H1 (cell line): ENCODE measurements at regions not wholly inside any gene's neighbourhood (a gene's known extent, or its start where the extent isn't known, plus 50 kb on each side); places are given as distances from the start of the nearest gene placed in this dataset.

Experiments used
- CTCF ChIA-PET: fragments of 300-600 bp; sonication (Branson Sonifier 250); formaldehyde crosslinking; loops from one replicate; lab custom pipeline; 2021; ENCODE audit not compliant: partially characterized antibody; lab: Charles Lee
- POLR2A ChIA-PET: fragments of 300-600 bp; sonication (Branson Sonifier 250); formaldehyde crosslinking; loops from one replicate; lab custom pipeline; 2021; ENCODE audit warnings: inconsistent platforms; ENCODE audit not compliant: partially characterized antibody; lab: Charles Lee
- DNase-seq, 2 experiments: peaks; one replicate each; pipeline versions ENCODE4 v3.0.0 to v3.0.0-alpha.2; 2010 to 2022; ENCODE audit warnings: low spot score in 2 of 2, low read depth in 1 of 2, mixed read lengths in 1 of 2
- FAIRE-seq: peaks from 2 replicates; lab custom pipeline; 2011; peaks lifted over from hg19 to GRCh38; lab: Jason Lieb, UNC
- H2AFZ ChIP-seq: 2 replicates; pipeline ENCODE4 v1.8.1; 2012; ENCODE audit warnings: low read length, inconsistent platforms
- H2AK5ac ChIP-seq: 2 replicates; pipeline ENCODE4 v1.6.1; 2013; ENCODE audit warnings: low read depth, low read length
- H2BK120ac ChIP-seq: replicated peaks from 2 replicates; pipeline ENCODE3; 2013; ENCODE audit warnings: low read depth, low read length, inconsistent platforms
- H2BK12ac ChIP-seq: 2 replicates; pipeline ENCODE4 v1.6.1; 2013; ENCODE audit warnings: low read depth, low read length
- H2BK15ac ChIP-seq: 2 replicates; pipeline ENCODE4 v1.6.1; 2013; ENCODE audit warnings: low read length
- H2BK20ac ChIP-seq: 2 replicates; pipeline ENCODE4 v1.6.1; 2013; ENCODE audit warnings: low read length
- H2BK5ac ChIP-seq: 2 replicates; pipeline ENCODE4 v1.6.1; 2013; ENCODE audit warnings: low read depth, low read length
- H3K14ac ChIP-seq: 2 replicates; pipeline ENCODE4 v1.6.1; 2013; ENCODE audit warnings: inconsistent platforms; ENCODE audit not compliant: insufficient read length
- H3K18ac ChIP-seq: 2 replicates; pipeline ENCODE4 v1.6.1; 2013; ENCODE audit warnings: low read length; ENCODE audit errors: extremely low read depth
- H3K23ac ChIP-seq: 2 replicates; pipeline ENCODE4 v1.6.1; 2013; ENCODE audit warnings: inconsistent platforms; ENCODE audit not compliant: insufficient read length
- H3K23me2 ChIP-seq: 2 replicates; pipeline ENCODE4 v1.6.1; 2013; ENCODE audit warnings: low read depth, low read length
- H3K27ac ChIP-seq: 2 replicates; pipeline ENCODE4 v1.6.1; 2011; ENCODE audit warnings: low read depth, low read length, inconsistent platforms
- H3K27me3 ChIP-seq, 4 experiments: replicated peaks in 1 of 4; 1 replicate in 1 of 4; 2 replicates in 3 of 4; pipeline versions ENCODE4 v1.6.1 to v1.8.1; 2011 to 2013; ENCODE audit warnings: low read length in 3 of 4, mild to moderate bottlenecking in 3 of 4, inconsistent platforms in 2 of 4, mixed read lengths in 2 of 4, moderate library complexity in 1 of 4; ENCODE audit not compliant: control insufficient read depth in 3 of 4, insufficient read depth in 3 of 4; ENCODE audit errors: extremely low read depth in 1 of 4
- H3K36me3 ChIP-seq, 4 experiments: 2 replicates each; pipeline versions ENCODE4 v1.6.1 to v1.8.1; 2011 to 2013; ENCODE audit warnings: mild to moderate bottlenecking in 4 of 4, low read length in 3 of 4, moderate library complexity in 2 of 4, control low read depth in 1 of 4, inconsistent platforms in 1 of 4; ENCODE audit not compliant: insufficient read depth in 4 of 4, control insufficient read depth in 2 of 4
- H3K4ac ChIP-seq: replicated peaks from 2 replicates; pipeline ENCODE3; 2013; ENCODE audit warnings: low read length, low read depth, mixed read lengths, inconsistent platforms; ENCODE audit not compliant: insufficient read length
- H3K4me1 ChIP-seq, 4 experiments: replicated peaks in 1 of 4; 1 replicate in 1 of 4; 2 replicates in 3 of 4; pipeline versions ENCODE4 v1.6.1 to v1.8.1; 2011 to 2013; ENCODE audit warnings: low read length in 3 of 4, inconsistent platforms in 2 of 4, mixed read lengths in 1 of 4; ENCODE audit not compliant: insufficient read depth in 4 of 4, control insufficient read depth in 3 of 4
- H3K4me2 ChIP-seq, 2 experiments: 2 replicates each; pipeline versions ENCODE4 v1.6.1 to v1.8.1; 2011 to 2013; ENCODE audit warnings: low read depth in 2 of 2, low read length in 2 of 2, control low read depth in 1 of 2, inconsistent platforms in 1 of 2, mild to moderate bottlenecking in 1 of 2; ENCODE audit not compliant: insufficient read depth in 1 of 2
- H3K4me3 ChIP-seq, 4 experiments: fragments of 200-600, 300-600 bp in 1 of 4; sonication (generic), shearing (Covaris generic), sonication (Bioruptor Twin) in 1 of 4; 2 replicates each; pipeline versions ENCODE4 v1.5.1 to v1.8.1; 2011 to 2016; ENCODE audit warnings: low read length in 4 of 4, low read depth in 3 of 4, control low read depth in 2 of 4, inconsistent platforms in 2 of 4, mild to moderate bottlenecking in 2 of 4, mixed read lengths in 1 of 4, moderate library complexity in 1 of 4; ENCODE audit not compliant: insufficient read depth in 2 of 4; ENCODE audit errors: extremely low read depth in 1 of 4
- H3K56ac ChIP-seq: replicated peaks from 2 replicates; pipeline ENCODE3; 2013; ENCODE audit warnings: low read depth, mild to moderate bottlenecking, mixed read lengths, low read length, inconsistent platforms; ENCODE audit not compliant: insufficient read length
- H3K79me1 ChIP-seq: 2 replicates; pipeline ENCODE4 v1.6.1; 2013; ENCODE audit warnings: low read depth, low read length, control low read depth
- H3K79me2 ChIP-seq, 2 experiments: 2 replicates each; pipeline versions ENCODE4 v1.6.1 to v1.8.1; 2012 to 2013; ENCODE audit warnings: low read length in 2 of 2, mild to moderate bottlenecking in 2 of 2, inconsistent platforms in 1 of 2; ENCODE audit not compliant: insufficient read depth in 2 of 2, control insufficient read depth in 1 of 2
- H3K9ac ChIP-seq, 4 experiments: replicated peaks in 1 of 4; 1 replicate in 1 of 4; 2 replicates in 3 of 4; pipeline versions ENCODE4 v1.6.1 to v1.8.1; 2011 to 2013; ENCODE audit warnings: low read depth in 3 of 4, low read length in 3 of 4, control low read depth in 2 of 4, mild to moderate bottlenecking in 2 of 4, moderate library complexity in 2 of 4, inconsistent platforms in 1 of 4; ENCODE audit errors: extremely low read depth in 1 of 4
- H3K9me3 ChIP-seq, 2 experiments: 2 replicates each; pipeline versions ENCODE4 v1.6.1 to v1.8.1; 2012 to 2013; ENCODE audit warnings: mild to moderate bottlenecking in 2 of 2, moderate library complexity in 2 of 2, control low read depth in 1 of 2, inconsistent platforms in 1 of 2, low read depth in 1 of 2, low read length in 1 of 2, mixed read lengths in 1 of 2; ENCODE audit not compliant: insufficient read depth in 2 of 2
- H4K20me1 ChIP-seq, 2 experiments: replicated peaks in 1 of 2; 2 replicates each; pipeline versions ENCODE3 to v1.8.1; 2011 to 2013; ENCODE audit warnings: inconsistent platforms in 2 of 2, low read length in 2 of 2, mild to moderate bottlenecking in 1 of 2; ENCODE audit not compliant: insufficient read depth in 2 of 2, control insufficient read depth in 1 of 2
- H4K5ac ChIP-seq: 2 replicates; pipeline ENCODE4 v1.6.1; 2013; ENCODE audit warnings: low read length, low read depth, mixed read lengths, inconsistent platforms; ENCODE audit not compliant: insufficient read length
- H4K8ac ChIP-seq: 2 replicates; pipeline ENCODE4 v1.8.0; 2013; ENCODE audit warnings: mild to moderate bottlenecking, moderate library complexity, low read length, inconsistent platforms; ENCODE audit not compliant: insufficient read depth; ENCODE audit errors: extremely low read depth
- H4K91ac ChIP-seq: replicated peaks from 2 replicates; pipeline ENCODE3; 2013; ENCODE audit warnings: low read length, mixed read lengths, inconsistent platforms; ENCODE audit not compliant: insufficient read length
- NANOG ChIP-seq: IDR thresholded peaks from 2 replicates; pipeline ENCODE4 v1.6.1; 2011; ENCODE audit warnings: low read length, low read depth, mild to moderate bottlenecking, inconsistent platforms; ENCODE audit not compliant: insufficient read depth, poor library complexity, severe bottlenecking
- WGBS, 2 experiments: shearing (Covaris generic) in 1 of 2; methylation state at CpG; one replicate each; pipeline versions ENCODE4 v1.1.6 to v1.1.7; 2013 to 2015; ENCODE audit warnings: low lambda C conversion rate in 2 of 2, mixed read lengths in 2 of 2, inconsistent platforms in 1 of 2, low coverage in 1 of 2, missing lambda C conversion rate in 1 of 2; ENCODE audit not compliant: insufficient replicate concordance in 2 of 2, insufficient coverage in 1 of 2, insufficient read length in 1 of 2; ENCODE audit errors: extremely low coverage in 1 of 2, missing lambda C conversion rate in 1 of 2; 5-methylcytosine and 5-hydroxymethylcytosine counted together

- Histone ChIP-seq H2AFZ (no peak overlapping the region), H4K8ac (no peak overlapping the region), H3K79me2 (no peaks in the 10 kb centered on the region), H3K79me1 (no peaks in the 10 kb centered on the region), H3K18ac (no peak overlapping the region), H3K23ac (no peak overlapping the region), H2BK12ac (no peak overlapping the region), H3K36me3 (no peaks in the 10 kb centered on the region), H4K20me1 (no peaks in the 10 kb centered on the region), H3K4ac (no peak overlapping the region), H2BK20ac (no peak overlapping the region), H3K9ac (no peak overlapping the region), H3K4me1 (peaks cover 0 to 3% (median under 1%) of the 10 kb centered on the region in 4 experiments; a peak in 2 of 7 replicates), H2BK15ac (no peak overlapping the region), H2BK5ac (no peak overlapping the region), H3K9me3 (no peaks in the 10 kb centered on the region), H3K56ac (no peak overlapping the region), H2BK120ac (no peak overlapping the region), H3K23me2 (no peaks in the 10 kb centered on the region; the same call in 1 of the 2 replicates), H3K4me2 (no peak overlapping the region), H3K4me3 (no peak overlapping the region), H2AK5ac (no peak overlapping the region), H4K5ac (no peak overlapping the region), H3K27ac (no peak overlapping the region), H3K14ac (no peak overlapping the region), H3K27me3 (no peaks in the 10 kb centered on the region), H4K91ac (no peak overlapping the region)
- TF ChIP-seq NANOG = no peak
- no peak for FAIRE-seq
- ChIA-PET POLR2A (no interaction called here), CTCF (interaction anchor here (0.6 to 5.1 kb wide), 10 partner anchors 12 to 780 kb away, joined by 3 to 42 read pairs (median 3); no protein-coding TSS in a partner anchor)
- DNase-seq = no peak
- WGBS, 2 experiments = 97 to 100% methylated on average over 1 to 4 of the region's 4 CpGs
Observed at GRCh38 chr13:107375701-107376340, 807.9 kb upstream of the ARGLU1 start.
